AG08396 (cell line): ENCODE measurements at regions not wholly inside any gene's neighbourhood (a gene's known extent, or its start where the extent isn't known, plus 50 kb on each side); places are given as distances from the start of the nearest gene placed in this dataset.

Experiments
- DNase-seq: peaks from one replicate; pipeline ENCODE4 v3.0.0; 2012; ENCODE audit warnings: low spot score, mixed read lengths

- DNase-seq = peak; percentile 77
Measured at GRCh38 chr2:8090748-8091700, 590.8 kb upstream of the ID2 start.

- DNase-seq = no peak
Measured at GRCh38 chr2:8094526-8094925, 587.3 kb upstream of the ID2 start.

GRCh38 chr2:8095978-8096377 lies 585.9 kb upstream of the ID2 start:
- DNase-seq = no peak

GRCh38 chr2:8096484-8096883 lies 585.4 kb upstream of the ID2 start:
- no peak for DNase-seq

- no peak for DNase-seq
Measured at GRCh38 chr2:8098476-8099266, 583.2 kb upstream of the ID2 start.

- DNase-seq = no peak
Measured at GRCh38 chr2:8099267-8099582, 582.6 kb upstream of the ID2 start.

GRCh38 chr2:8101614-8102277 lies 580.1 kb upstream of the ID2 start:
- DNase-seq = no peak

- DNase-seq = no peak
Measured at GRCh38 chr2:8102470-8102869, 579.4 kb upstream of the ID2 start.

- DNase-seq = no peak
Measured at GRCh38 chr2:8103085-8103708, 578.7 kb upstream of the ID2 start.

- no peak for DNase-seq
Measured at GRCh38 chr2:8107150-8107549, 574.7 kb upstream of the ID2 start.

GRCh38 chr2:8107621-8108378 lies 574.1 kb upstream of the ID2 start:
- no peak for DNase-seq

- DNase-seq = no peak
Measured at GRCh38 chr2:8110716-8111115, 571.1 kb upstream of the ID2 start.

- no peak for DNase-seq
Measured at GRCh38 chr2:8111193-8111592, 570.7 kb upstream of the ID2 start.

GRCh38 chr2:8115456-8115855 lies 566.4 kb upstream of the ID2 start:
- no peak for DNase-seq

GRCh38 chr2:8115966-8116365 lies 565.9 kb upstream of the ID2 start:
- peak; percentile 13 for DNase-seq

- no peak for DNase-seq
Measured at GRCh38 chr2:8116661-8117060, 565.2 kb upstream of the ID2 start.

- no peak for DNase-seq
Measured at GRCh38 chr2:8118940-8119781, 562.7 kb upstream of the ID2 start.

GRCh38 chr2:8119782-8120505 lies 561.9 kb upstream of the ID2 start:
- no peak for DNase-seq

GRCh38 chr2:8120506-8120860 lies 561.4 kb upstream of the ID2 start:
- no peak for DNase-seq
